ENCODE measurements at regions not wholly inside any gene's neighbourhood (a gene's known extent, or its start where the extent isn't known, plus 50 kb on each side); places are given as distances from the start of the nearest gene placed in this dataset.

DNA sequence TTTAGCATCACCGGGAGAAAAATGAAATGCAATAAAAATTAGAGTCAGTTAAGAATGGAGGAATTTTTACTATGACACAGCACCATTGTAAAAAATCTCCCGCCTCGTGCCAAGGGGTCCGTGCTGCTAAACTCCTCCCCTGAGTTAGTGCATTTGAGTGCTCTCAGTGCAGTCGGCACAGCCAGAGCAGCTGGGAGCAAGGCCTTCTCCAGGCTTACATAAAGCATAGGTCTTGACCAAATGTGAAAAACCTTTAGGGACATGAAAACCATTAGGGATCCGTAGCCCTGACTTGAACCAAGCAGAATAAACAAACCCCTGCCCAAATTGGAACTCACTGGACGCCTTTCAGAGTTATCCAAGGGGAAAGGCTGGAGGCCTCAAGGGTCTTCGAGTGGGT lies 152.6 kb downstream of the PLCE1 start:
- TF ChIP-seq SIRT6 (IDR thresholded peaks at IDR 0.05; ENCODE audit: low read length) (no peak), CHD2 (IDR thresholded peaks at IDR 0.05; ENCODE audit: low read length) (no peak), MAFK (IDR thresholded peaks at IDR 0.05; ENCODE audit: low read depth, low read length) (no peak), HDAC6 (IDR thresholded peaks at IDR 0.05; ENCODE audit: low read depth, low read length) (no peak), RBBP5 (IDR thresholded peaks at IDR 0.05; ENCODE audit: borderline replicate concordance, low read depth, low read length) (no peak), KDM1A (IDR thresholded peaks at IDR 0.05; ENCODE audit: borderline replicate concordance, low read length) (no peak)
- TF ChIP-seq, protein P1, sequence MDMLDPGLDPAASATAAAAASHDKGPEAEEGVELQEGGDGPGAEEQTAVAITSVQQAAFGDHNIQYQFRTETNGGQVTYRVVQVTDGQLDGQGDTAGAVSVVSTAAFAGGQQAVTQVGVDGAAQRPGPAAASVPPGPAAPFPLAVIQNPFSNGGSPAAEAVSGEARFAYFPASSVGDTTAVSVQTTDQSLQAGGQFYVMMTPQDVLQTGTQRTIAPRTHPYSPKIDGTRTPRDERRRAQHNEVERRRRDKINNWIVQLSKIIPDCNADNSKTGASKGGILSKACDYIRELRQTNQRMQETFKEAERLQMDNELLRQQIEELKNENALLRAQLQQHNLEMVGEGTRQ (IDR thresholded peaks at IDR 0.05; ENCODE audit: low read length) = no peak
- TF ChIP-seq, protein P2, sequence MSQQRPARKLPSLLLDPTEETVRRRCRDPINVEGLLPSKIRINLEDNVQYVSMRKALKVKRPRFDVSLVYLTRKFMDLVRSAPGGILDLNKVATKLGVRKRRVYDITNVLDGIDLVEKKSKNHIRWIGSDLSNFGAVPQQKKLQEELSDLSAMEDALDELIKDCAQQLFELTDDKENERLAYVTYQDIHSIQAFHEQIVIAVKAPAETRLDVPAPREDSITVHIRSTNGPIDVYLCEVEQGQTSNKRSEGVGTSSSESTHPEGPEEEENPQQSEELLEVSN (IDR thresholded peaks at IDR 0.05) = no peak
- H3K4me3 ChIP-seq (ENCODE audit: extremely low read depth in 1 of 4, insufficient read depth in 2 of 4, low read depth in 3 of 4, low read length in 4 of 4) = no peak overlapping the region
- no peak for FAIRE-seq

More for the DNA sequence above, 152.6 kb downstream of the PLCE1 start:
- H3K4me2 ChIP-seq (ENCODE audit: insufficient read depth in 1 of 2, low read depth in 2 of 2, low read length in 2 of 2) = no peak overlapping the region
- H2BK120ac ChIP-seq (replicated peaks; ENCODE audit: low read depth, low read length) = no peak overlapping the region
- no peaks in the 10 kb centered on the region for H3K36me3 ChIP-seq (ENCODE audit: control insufficient read depth in 2 of 4, insufficient read depth in 4 of 4, low read length in 3 of 4)
- H2AFZ ChIP-seq (ENCODE audit: low read length) = no peak overlapping the region
- H3K56ac ChIP-seq (replicated peaks; ENCODE audit: insufficient read length, low read depth, low read length) = no peak overlapping the region
- no peaks in the 10 kb centered on the region for H4K20me1 ChIP-seq (replicated peaks in 1 of 2; ENCODE audit: control insufficient read depth in 1 of 2, insufficient read depth in 2 of 2, low read length in 2 of 2)
- no peaks in the 10 kb centered on the region for H3K23me2 ChIP-seq (ENCODE audit: low read depth, low read length)
- H4K5ac ChIP-seq (ENCODE audit: insufficient read length, low read depth, low read length) = no peak overlapping the region
- no peaks in the 10 kb centered on the region for H3K79me2 ChIP-seq (ENCODE audit: control insufficient read depth in 1 of 2, insufficient read depth in 2 of 2, low read length in 2 of 2)
- no peak overlapping the region for H3K27ac ChIP-seq (ENCODE audit: low read depth, low read length)
- ChIA-PET CTCF (ENCODE audit: partially characterized antibody) (no interaction called here), POLR2A (ENCODE audit: partially characterized antibody) (no interaction called here)
- no peak overlapping the region for H3K9ac ChIP-seq (replicated peaks in 1 of 4; ENCODE audit: extremely low read depth in 1 of 4, low read depth in 3 of 4, low read length in 3 of 4)
- H2BK20ac ChIP-seq (ENCODE audit: low read length) = no peak overlapping the region
- no peaks in the 10 kb centered on the region for H3K9me3 ChIP-seq (ENCODE audit: insufficient read depth in 2 of 2, low read depth in 1 of 2, low read length in 1 of 2)
- peaks cover 0 to 2% (median 0%) of the 10 kb centered on the region in 4 experiments; a peak in 1 of 7 replicates for H3K4me1 ChIP-seq (replicated peaks in 1 of 4; ENCODE audit: control insufficient read depth in 3 of 4, insufficient read depth in 4 of 4, low read length in 3 of 4)
- no peak overlapping the region for H2AK5ac ChIP-seq (ENCODE audit: low read depth, low read length)
- no peak overlapping the region for H3K23ac ChIP-seq (ENCODE audit: insufficient read length)
- H4K91ac ChIP-seq (replicated peaks; ENCODE audit: insufficient read length, low read length) = no peak overlapping the region
- DNase-seq (ENCODE audit: low read depth in 1 of 2, low spot score in 2 of 2) = no peak
- no peak overlapping the region for H3K14ac ChIP-seq (ENCODE audit: insufficient read length)
- H3K79me1 ChIP-seq (ENCODE audit: low read depth, low read length) = no peaks in the 10 kb centered on the region
- no peak overlapping the region for H2BK5ac ChIP-seq (ENCODE audit: low read depth, low read length)
- H3K4ac ChIP-seq (replicated peaks; ENCODE audit: insufficient read length, low read depth, low read length) = no peak overlapping the region
- WGBS, 2 experiments (ENCODE audit: extremely low coverage in 1 of 2, insufficient coverage in 1 of 2, insufficient read length in 1 of 2, insufficient replicate concordance in 2 of 2, low coverage in 1 of 2, low lambda C conversion rate in 2 of 2, missing lambda C conversion rate in 1 of 2) = 94% methylated on average over 8 of the region's 8 CpGs; no CpG with 5 or more reads in 1 of the 2 experiments
- H3K18ac ChIP-seq (ENCODE audit: extremely low read depth, low read length) = no peak overlapping the region
- H3K27me3 ChIP-seq (replicated peaks in 1 of 4; ENCODE audit: control insufficient read depth in 3 of 4, extremely low read depth in 1 of 4, insufficient read depth in 3 of 4, low read length in 3 of 4) = no peaks in the 10 kb centered on the region
- H2BK15ac ChIP-seq (ENCODE audit: low read length) = no peak overlapping the region
- H2BK12ac ChIP-seq (ENCODE audit: low read depth, low read length) = no peak overlapping the region
- no peak overlapping the region for H4K8ac ChIP-seq (ENCODE audit: extremely low read depth, insufficient read depth, low read length)

Data from H1 (cell line).